ENCODE measurements at regions not wholly inside any gene's neighbourhood (a gene's known extent, or its start where the extent isn't known, plus 50 kb on each side); places are given as distances from the start of the nearest gene placed in this dataset.

DNA sequence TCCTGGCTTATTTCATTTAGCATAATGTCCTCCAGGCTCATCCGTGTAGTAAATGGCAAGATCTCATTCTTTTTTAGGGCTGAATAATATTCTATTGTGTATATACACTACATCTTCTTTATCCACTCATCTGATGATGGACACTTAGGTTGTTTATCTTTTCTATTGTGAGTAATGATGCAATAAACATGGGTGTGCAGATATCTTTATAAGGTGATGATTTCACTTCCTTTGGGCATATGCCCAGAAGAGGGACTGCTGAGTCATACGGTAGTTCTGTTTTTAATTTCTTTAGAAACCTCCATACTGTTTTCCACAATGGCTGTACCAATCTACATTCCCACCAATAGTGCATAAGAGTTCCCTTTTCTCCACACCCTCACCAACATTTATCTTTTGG is 317.6 kb upstream of the CNKSR2 start:
- no peak for DNase-seq (ENCODE audit: low read depth)

DNA sequence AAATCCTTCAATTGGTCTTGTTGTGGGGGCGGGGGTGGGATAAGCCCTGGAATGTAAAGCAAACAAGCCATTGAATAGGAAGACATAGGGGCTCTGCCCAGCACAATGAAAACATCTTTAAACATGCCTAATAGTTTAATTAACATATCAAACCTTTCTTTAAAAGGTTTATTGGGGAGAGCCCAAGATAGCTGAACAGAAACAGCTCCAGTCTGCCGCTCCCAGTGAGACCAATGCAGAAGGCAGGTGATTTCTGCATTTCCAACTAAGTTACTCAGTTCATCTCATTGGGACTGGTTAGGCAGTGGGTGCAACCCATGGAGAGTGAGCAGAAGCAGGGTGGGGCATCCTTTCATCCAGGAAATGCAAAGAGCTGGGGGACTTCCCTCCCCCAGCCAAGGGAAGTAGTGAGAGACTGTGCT is 327.2 kb upstream of the CNKSR2 start:
- DNase-seq (ENCODE audit: low read depth): no peak

DNA sequence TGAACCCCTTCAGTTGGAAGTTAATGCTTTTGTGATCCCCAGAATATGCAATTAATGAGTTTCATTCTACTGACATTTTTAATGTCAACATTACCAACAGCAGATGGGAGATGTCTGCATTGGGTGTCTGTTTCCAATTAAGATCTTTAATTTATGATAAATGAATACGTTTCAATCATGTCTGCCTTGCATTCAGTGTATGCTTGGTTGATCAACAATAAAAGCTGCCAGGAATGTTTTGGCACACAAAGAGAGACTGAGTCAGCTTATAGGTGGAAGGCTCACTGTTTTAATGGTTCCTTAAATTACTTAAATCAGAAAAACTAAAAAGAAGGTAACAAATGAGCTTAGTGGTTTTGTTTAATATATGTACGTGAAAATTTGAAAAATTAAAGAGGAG is 359.9 kb upstream of the CNKSR2 start:
- DNase-seq (ENCODE audit: low read depth): no peak

DNA sequence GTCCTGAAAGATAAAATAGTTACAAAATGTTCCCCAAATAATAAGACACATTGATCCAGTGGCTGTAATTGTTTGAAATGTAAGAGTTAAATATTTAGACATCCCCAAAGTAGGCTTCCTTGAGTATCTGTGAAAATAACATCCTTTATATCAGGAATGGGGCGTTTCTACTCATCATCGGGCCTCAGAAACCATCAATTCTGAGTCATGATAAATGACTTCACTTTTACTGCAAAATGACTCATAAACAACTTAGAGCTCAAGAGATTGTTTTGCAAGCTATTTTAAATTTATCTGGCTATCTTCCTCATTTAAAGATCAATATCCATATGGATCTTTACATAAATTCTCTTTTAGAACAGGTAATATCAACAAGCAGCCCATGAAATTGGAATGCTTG is 369.4 kb upstream of the CNKSR2 start:
- DNase-seq (ENCODE audit: low read depth): no peak

DNA sequence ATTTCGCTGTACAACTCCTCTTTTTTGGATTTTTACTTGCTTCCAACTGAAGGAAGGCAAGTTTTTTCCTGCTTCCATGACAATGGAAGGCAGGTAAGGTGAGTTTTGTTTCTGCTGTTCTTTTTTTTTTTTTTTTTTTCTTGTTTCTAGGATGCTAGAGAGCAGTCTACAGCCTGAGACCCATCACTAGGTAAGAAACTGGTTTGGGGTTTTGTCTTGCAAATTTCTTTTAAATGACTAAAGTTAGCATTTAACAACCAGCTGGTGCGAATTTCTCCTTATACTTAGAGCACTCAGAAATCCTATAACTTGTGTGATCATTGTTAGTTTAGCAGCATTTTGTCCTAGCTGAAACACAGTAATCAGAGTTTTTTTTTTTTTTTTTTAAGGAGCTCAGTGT is 378.4 kb upstream of the CNKSR2 start:
- DNase-seq (ENCODE audit: low read depth): no peak

DNA sequence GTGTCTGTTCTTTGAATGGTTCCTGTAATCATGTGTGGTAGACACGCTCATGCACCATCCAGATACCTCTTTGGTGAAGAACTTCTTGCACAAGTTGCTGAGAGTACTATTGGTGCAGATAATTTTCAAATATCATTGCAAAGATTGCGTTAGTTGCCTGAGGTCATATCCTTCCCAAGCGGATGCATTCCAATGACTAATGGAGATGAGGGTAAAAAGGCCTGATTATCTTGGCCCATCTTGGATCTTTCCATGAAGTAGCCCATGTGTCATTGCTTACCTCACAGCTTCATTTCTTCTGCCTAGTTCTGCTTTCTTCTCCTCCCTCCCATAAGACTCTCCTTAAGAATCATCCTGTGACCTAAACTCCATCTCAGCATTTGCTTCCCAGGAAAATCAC is 384.9 kb upstream of the CNKSR2 start:
- no peak for DNase-seq (ENCODE audit: low read depth)

DNA sequence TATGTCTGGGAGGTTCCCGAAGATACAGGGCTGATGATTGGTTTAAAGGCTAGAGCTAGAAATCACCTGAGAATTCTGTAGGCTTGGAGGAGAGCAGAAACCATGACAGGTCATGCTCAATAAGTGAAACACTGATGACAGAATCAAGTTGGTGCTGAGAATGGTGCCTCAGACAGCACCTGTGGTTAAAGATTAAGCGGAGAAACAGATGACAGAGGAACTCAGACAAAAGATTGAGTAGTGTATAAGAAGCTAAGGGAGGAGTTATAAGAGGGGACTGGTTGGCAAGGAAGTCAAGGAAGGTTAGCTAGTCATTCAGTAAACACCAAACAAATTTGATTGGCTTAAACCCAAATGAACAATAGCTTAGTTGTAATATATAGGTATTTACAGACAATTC is 385.4 kb upstream of the CNKSR2 start:
- no peak for DNase-seq (ENCODE audit: low read depth)

DNA sequence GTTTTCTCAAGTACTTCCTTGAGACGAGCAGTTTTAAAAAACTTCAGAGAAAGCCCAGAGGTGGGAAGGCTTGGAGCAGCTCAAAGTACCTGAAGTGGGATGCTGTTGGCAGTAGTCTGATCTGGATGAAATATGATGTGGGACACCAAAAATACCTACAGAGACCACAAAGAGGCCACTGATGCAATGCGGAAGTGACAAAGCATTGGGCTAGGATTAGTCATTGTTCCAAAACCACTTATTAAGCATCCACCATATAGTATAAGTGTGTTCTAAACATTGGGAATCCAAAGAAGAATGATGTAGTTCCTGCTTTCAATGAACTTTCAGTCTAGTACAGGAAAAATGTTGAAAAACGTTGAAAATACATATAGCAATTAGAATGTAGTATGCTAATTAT is 386.1 kb upstream of the CNKSR2 start:
- DNase-seq (ENCODE audit: low read depth): no peak

DNA sequence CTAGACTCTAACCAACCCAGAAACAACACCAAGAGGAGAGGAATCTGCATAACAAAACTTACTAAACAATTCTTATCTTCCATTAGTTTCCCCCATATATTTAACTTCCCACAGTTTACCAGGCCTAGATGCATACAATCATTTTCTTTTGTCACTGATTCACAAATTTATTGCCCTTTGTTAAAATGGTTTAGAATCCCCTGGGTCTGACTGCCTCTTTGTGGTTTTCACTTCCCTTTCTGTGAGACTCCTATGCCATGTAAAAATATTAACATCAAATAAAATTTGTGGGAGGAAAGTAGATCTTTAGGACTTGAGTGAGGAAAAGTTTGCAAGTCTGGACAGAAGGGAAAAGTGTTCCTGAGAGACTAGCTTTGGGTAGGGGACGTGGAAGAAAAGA is 393.8 kb upstream of the CNKSR2 start:
- DNase-seq (ENCODE audit: low read depth): no peak

DNA sequence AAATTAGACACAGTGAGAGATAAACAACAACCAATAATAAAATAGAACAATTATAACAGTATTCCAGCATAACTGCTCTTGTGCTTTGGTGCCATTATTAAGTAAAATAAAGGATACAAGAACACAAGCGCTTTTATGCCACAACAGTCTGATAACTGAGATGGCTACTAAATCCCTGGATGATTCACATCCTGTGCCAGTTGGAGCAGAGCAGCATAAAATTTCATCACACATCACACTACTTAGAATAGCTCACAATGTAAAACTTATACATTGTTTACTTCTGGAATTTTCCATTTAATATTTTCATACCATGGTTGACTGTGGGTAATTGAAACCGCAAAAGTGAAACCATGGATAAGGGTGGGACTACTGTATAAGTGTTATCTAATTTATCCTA is 399.9 kb upstream of the CNKSR2 start:
- DNase-seq (ENCODE audit: low read depth): no peak

DNA sequence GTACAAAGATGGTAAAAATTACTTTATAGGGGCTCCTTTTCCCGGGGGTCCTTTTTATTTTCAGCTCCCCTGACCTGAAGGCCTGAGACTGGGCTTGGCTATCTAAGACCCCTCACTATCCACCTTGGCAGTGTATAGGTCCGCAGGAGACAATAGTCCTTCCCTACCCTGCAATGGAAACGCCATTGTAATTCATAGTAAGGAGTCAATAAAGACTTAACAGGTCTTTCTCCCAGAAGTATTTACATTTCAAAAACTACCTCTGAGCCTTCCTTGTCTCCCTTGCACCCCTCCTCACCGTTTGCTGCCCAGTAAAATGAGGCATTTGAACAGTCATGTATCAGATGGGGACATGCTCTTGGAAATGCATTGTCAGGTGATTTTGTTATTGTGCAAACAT is 401.2 kb upstream of the CNKSR2 start:
- DNase-seq (ENCODE audit: low read depth): no peak

DNA sequence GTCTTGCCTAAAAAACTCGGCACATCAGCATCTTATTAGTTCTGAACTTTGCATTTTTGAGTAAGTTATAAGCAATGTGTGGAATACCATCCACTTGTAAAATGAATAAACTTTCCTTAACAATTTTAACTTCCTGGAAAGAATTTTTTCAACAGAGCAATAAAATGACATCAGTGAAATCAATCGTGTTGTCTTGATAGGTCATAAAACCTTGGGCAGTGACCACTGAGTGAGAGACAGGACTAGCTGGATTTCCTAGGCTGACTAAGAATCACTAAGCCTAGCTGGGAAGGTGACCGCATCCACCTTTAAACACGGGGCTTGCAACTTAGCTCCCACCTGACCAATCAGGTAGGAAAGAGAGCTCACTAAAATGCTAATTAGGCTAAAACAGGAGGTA is 403.0 kb upstream of the CNKSR2 start:
- DNase-seq (ENCODE audit: low read depth): no peak

DNA sequence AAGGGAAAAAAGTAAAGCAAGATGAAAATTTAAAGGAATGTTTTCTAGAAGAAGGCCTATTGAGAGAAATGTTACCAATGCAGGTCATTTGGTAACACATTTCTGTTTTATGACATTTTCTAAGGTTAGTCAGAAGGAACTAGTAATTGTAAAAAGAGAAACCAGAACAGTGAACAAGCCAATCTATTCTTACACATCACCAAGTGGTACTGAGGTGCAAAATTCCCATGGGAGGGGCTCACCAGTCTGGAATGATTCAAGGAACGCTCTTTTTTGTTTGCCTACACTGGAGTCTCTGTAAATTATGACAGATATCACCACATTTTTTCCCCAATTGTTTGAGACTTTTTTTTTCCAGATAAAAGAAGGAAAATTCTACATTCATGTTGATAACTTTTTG is 404.7 kb upstream of the CNKSR2 start:
- no peak for DNase-seq (ENCODE audit: low read depth)

DNA sequence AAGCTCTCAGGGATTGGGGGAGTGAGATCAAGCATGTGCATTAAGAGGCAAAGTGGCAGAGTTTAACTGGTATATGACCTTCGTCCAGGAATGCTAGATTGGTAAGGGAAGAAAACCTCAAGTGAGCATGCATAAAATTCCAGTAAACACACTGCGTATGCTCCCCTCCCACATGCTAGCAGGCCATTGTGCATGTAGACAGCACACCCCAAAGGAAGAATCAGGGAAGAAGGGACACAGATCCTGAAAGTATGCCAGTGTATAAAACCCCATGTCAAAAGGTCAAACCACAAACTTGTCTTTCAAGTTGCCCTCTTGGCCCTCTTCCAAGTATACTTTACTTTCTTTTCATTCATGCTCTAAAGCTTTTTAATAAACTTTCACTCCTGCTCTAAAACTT is 405.2 kb upstream of the CNKSR2 start:
- no peak for DNase-seq (ENCODE audit: low read depth)

DNA sequence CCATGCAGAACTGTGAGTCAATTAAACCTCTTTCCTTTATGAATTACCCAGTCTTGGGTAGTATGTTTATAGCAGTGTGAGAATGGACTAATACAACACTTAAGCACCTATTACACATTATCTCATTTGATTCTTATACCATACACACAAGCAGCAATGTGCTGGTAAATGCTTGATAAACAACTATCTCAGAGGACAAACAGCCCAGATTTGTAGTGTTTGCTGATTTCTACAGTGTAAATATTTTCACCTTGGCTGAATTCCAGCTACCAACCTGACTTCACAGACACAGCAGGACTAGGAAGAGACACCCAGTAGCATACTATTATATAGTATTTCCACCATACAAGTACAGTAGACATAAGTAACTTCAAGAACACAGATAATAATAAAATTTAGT is 406.5 kb upstream of the CNKSR2 start:
- no peak for DNase-seq (ENCODE audit: low read depth)

DNA sequence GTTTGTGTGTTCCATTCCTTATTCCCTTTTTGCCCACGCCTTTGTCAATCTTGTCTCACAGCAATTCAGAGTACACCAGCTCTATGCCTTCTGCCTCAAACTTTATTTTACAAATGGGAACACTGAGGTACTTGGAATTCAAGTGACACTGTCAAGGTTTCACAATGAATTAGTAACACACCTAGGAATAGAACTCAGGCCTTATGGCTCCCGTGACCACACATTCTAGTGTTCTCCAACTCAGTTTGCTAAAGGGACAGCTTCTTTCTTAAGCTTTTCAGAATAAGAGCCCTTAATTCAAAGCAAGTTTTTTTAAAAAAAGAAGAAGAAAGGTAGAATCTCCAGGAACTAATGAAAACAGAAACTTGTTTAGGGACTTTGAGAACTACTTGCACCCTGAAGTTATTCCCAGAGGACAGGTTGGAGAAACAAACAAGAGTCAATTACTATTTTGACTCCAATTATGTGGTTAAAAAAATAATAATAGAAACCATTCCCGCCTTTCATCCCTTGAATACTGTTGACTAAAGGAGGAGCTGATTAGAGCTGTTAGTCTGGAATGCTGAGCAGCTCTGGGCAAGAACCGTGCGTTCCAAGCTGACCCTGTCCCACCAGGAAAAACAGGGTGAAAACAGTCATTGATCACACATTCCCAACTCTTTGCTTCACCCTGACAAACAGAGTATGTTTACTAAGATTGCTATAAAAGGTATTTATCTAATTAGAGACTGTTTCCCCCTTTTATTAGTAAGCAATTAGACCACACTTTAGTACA is 408.8 kb upstream of the CNKSR2 start:
- DNase-seq (ENCODE audit: low read depth): no peak

DNA sequence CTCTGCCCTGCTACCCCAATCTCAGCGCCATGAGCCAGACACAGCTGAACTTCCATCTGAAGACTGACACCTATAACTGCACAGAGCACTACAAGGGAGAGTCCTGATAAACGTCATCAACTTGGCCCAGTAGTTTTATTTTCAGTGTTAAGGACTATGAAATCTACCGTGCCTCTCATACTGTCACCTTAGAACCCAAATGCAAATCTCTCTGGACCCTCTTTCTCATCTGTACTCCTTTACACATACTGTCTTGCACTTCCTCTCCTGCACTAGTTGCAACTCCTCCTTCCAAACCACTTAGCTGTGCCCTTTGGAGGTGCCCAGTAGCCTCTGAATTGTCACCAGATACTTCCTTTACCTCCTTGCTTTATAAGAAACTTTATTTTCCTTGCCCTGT is 420.2 kb upstream of the CNKSR2 start:
- no peak for DNase-seq (ENCODE audit: low read depth)

DNA sequence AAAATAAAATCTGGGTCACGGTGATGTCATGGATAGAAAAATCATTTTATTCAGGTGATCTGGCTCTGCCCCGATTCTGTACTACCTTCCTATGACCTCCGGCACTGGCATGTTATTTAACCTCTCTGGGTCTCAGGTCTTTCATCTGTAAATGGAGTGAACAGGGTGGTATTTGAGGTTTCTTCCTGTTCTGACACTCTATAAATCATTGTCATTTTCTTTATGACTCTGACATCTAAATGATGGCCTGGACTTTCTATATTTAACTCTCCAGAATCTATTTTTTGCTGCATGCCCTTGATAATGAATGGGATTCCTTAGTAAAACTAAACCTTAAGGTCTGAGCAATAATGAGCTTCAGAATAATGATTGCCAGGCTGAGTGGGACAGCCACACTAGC is 422.0 kb upstream of the CNKSR2 start:
- DNase-seq (ENCODE audit: low read depth): no peak

DNA sequence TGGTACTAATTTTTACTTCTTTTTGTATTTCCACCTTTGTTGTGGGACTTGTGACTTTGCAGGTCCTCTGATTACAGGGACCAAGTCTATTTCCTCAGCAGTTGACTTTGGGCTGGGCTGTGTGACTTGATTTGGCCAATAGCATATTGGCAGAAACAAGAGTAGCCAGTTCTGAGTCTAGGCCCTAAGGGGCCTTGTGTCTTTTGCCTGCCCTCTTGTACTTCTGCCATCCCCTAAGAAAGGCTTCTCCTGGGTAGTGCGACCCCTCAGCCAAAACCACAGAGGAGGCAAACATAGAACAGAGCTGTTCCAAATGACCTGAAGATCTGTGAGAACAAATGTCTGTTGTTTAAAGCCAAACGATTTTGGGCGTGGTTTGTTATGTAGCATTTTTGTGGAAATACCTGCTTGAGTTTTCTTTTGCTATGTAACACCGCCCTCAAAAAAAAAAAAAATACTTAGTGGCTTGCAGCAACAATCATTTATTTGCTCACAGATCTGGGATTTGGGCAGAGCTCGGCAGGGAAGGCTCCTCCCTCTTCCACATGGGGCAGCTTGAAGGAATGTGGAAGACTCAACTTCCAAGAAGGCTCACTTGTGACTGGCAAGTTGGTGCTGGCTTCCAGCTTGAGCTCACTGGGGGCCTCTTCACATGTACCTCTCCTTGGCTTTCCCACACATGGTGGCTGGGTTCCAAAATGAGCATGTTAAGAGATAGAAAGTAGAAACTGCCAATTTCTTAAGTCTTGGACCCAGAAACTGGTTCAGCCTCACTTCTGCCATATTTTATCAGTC is 423.0 kb upstream of the CNKSR2 start:
- no peak for DNase-seq (ENCODE audit: low read depth)

DNA sequence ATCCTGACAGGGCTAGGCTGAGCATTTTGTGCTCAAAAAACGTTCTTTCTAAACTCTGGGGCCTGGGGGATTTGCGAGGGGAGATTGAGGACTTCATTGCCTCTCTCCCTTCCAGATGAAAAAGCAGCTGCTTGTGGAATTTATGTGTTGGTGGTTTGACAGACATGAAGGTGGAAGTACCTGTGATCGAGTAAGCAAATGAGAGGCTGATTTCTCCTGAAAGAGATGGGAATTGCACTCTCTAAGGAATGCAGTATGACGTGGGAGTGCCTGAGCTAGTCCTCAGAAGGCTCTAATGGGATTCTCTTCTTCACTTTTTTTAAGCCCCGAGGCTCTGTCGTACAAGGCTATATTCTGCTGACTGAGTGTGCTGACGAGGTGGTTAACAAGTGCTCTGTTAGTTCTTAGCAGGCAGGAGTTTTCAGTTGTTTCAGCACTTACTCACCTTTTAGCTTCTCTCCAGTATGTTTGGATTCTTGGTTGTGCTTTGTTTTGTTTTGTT is 426.8 kb upstream of the CNKSR2 start:
- DNase-seq (ENCODE audit: low read depth): no peak

DNA sequence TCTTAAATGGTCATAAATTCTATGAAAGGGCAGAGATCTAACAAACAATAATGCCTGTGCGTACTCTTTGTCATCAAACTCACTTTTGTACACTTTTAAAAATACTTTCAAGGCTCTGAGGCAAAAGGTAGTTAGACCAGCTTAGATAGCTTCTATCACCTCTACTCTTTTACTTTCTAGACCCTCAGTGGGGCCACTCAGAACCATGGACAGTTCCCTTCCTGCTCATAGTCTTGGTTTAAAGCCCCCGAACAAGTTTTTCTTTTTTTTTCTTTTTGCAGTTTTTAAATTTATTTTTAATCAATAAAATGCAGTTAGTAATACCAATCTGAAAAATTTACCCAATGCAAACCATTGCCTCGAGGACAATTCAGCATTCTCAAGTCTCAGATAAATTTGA is 460.5 kb upstream of the CNKSR2 start:
- DNase-seq (ENCODE audit: low read depth): no peak

DNA sequence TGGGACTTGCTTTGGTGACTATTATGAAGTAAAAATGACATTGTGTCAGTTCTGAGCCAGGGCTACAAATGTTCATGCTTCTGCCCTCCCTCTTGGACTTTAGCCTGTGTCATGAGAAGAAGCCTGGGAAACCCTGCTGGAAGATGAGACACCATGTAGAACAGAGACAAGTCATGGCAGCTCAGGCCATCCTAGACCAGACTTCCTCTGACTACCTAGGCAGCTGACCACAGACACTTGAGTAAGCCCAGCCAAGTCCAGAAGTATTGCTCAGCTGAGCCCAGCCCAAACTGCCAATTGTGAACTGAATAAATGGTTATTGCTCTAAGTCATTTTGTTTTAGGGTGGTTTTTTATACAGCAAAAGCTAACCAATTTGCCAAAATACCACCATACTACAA is 467.6 kb upstream of the CNKSR2 start:
- no peak for DNase-seq (ENCODE audit: low read depth)

DNA sequence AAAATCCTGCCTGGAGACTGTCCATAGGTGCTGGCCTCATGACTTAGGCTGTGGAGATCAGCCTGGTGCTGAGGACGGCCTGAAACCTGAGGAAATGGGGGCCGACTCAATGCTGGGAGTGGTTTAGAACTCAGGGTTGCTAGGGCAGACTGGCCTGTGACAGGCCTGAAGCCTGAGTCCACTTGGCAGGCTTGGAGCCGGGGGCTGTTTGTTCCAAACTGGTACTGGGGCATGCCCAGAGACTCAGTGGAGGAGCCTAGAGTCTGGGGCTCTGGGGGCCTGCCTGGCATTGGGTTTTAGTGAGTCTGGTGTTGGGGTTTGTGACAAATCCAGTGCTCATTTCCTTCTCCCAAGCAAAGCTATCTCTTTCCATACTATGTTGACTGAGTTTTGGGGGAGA is 489.7 kb upstream of the CNKSR2 start:
- no peak for DNase-seq (ENCODE audit: low read depth)

DNA sequence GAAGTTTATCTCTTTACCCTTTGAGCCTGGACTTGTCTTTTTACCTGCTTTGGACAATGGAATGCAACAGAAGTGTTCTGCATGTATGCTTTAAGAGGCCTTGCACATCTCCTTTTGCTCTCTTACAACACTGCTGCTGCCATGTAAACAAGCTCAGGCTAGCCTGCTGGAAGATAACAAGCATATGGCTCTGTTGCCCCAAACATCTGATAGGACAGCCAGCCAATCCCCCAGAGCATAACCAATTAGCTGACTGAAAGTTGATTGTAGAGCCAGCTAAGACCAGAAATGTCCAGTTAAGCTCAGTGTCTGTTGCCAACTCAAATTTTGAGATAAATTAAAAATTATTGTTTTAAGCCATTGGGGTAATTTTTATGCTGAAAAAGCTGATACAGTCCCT is 510.6 kb upstream of the CNKSR2 start:
- no peak for DNase-seq (ENCODE audit: low read depth)
